Esophagus squamous epithelium (tissue), 5 donors: ENCODE measurements at regions not wholly inside any gene's neighbourhood (a gene's known extent, or its start where the extent isn't known, plus 50 kb on each side); places are given as distances from the start of the nearest gene placed in this dataset.

Experiments used
- DNase-seq: peaks from one replicate; lab custom pipeline; 2025; lab: John Stamatoyannopoulos, UW
- H3K27ac ChIP-seq, 4 donors: fragments of 200-600 bp; sonication (generic); one replicate each; pipeline ENCODE4 v1.5.1; 2016 to 2019; ENCODE audit warnings: mild to moderate bottlenecking in 1 of 4
- H3K27me3 ChIP-seq, 4 donors: fragments of 200-600 bp; sonication (generic); 1 replicate in 3 of 4; 2 replicates in 1 of 4; pipeline versions ENCODE4 v1.5.1 to v1.6.0; 2017 to 2021; ENCODE audit warnings: antibody characterized with exemption in 1 of 4
- H3K36me3 ChIP-seq, 3 donors: fragments of 200-600 bp; sonication (generic); one replicate each; pipeline ENCODE4 v1.5.1; 2016 to 2019
- H3K4me1 ChIP-seq, 3 donors: fragments of 200-600 bp; sonication (generic); one replicate each; pipeline ENCODE4 v1.5.1; 2017 to 2019
- H3K4me3 ChIP-seq, 4 donors: fragments of 200-600 bp; sonication (generic); 1 replicate in 3 of 4; 2 replicates in 1 of 4; pipeline ENCODE4 v1.5.1; 2016 to 2019; ENCODE audit warnings: mild to moderate bottlenecking in 2 of 4, moderate library complexity in 1 of 4
- H3K9me3 ChIP-seq, 3 donors: fragments of 200-600 bp; sonication (generic); one replicate each; pipeline ENCODE4 v1.5.1; 2016 to 2019
- CTCF ChIP-seq, 6 experiments: fragments of 450-650 bp in 4 of 6; fragments of 200-600 bp in 2 of 6; sonication (generic) in 2 of 6; IDR thresholded peaks; one replicate each; pipeline ENCODE4 v1.5.1; 2016 to 2019; ENCODE audit warnings: antibody characterized with exemption in 6 of 6, mild to moderate bottlenecking in 4 of 6, moderate library complexity in 4 of 6
- POLR2A ChIP-seq, 4 donors: fragments of 450-650 bp; IDR thresholded peaks; one replicate each; pipeline ENCODE4 v1.6.1; 2017; ENCODE audit warnings: antibody characterized with exemption in 4 of 4, mild to moderate bottlenecking in 4 of 4, moderate library complexity in 3 of 4
- WGBS, 2 donors: methylation state at CpG; one replicate each; pipeline ENCODE4 v1.1.5; 2018; 5-methylcytosine and 5-hydroxymethylcytosine counted together
- intact Hi-C: fragments of 100-400 bp; cut with DNase I; formaldehyde crosslinking; loops from one replicate; pipeline ENCODE4 v1.15.0; 2022
- donor health status: DM: yes; HTN: yes; CAD: no.

- no peak for TF ChIP-seq CTCF (IDR thresholded peaks at IDR 0.05)
- no peak for TF ChIP-seq POLR2A (IDR thresholded peaks at IDR 0.05)
- no peak for DNase-seq
- peaks cover 0 to 15% (median 0%) of the 10 kb centered on the region in 4 donors for H3K27me3 ChIP-seq
- WGBS, 2 donors, result 79 to 83% methylated on average over 6 of the region's 6 CpGs
- no peaks in the 10 kb centered on the region for H3K9me3 ChIP-seq
- no peaks in the 10 kb centered on the region for H3K4me1 ChIP-seq
- H3K36me3 ChIP-seq, result no peaks in the 10 kb centered on the region
- intact Hi-C loops, result no loop called here
- no peak overlapping the region for H3K27ac ChIP-seq
- no peak overlapping the region for H3K4me3 ChIP-seq
Observed at GRCh38 chr9:89916001-89916597, 311.3 kb downstream of the GADD45G start.

- Histone ChIP-seq H3K27me3 (peaks cover 0 to 20% (median 0%) of the 10 kb centered on the region in 4 donors), H3K36me3 (no peaks in the 10 kb centered on the region), H3K4me3 (no peak overlapping the region), H3K27ac (no peak overlapping the region), H3K9me3 (no peaks in the 10 kb centered on the region), H3K4me1 (no peaks in the 10 kb centered on the region)
- intact Hi-C loops, result no loop called here
- no peak for DNase-seq
- TF ChIP-seq CTCF (IDR thresholded peaks at IDR 0.05), result no peak
- TF ChIP-seq POLR2A (IDR thresholded peaks at IDR 0.05), result no peak
- 88 to 95% methylated on average over 6 to 7 of the region's 9 CpGs for WGBS, 2 donors
Observed at GRCh38 chr9:89917861-89918260, 313.0 kb downstream of the GADD45G start.

- intact Hi-C loops, result no loop called here
- DNase-seq, result no peak
- H3K9me3 ChIP-seq, result no peaks in the 10 kb centered on the region
- no peak overlapping the region for H3K27ac ChIP-seq
- TF ChIP-seq POLR2A (IDR thresholded peaks at IDR 0.05) (no peak), CTCF (IDR thresholded peaks at IDR 0.05) (peak in 2 of 6 experiments; percentile 27 to 33)
- H3K36me3 ChIP-seq, result no peaks in the 10 kb centered on the region
- no peak overlapping the region for H3K4me3 ChIP-seq
- H3K27me3 ChIP-seq, result peaks cover 0 to 22% (median 0%) of the 10 kb centered on the region in 4 donors
- no peaks in the 10 kb centered on the region for H3K4me1 ChIP-seq
- WGBS, 2 donors, result 60 to 64% methylated on average over 12 of the region's 12 CpGs
Observed at GRCh38 chr9:89919171-89919681, 314.4 kb downstream of the GADD45G start.

GRCh38 chr9:89920131-89920530 lies 315.3 kb downstream of the GADD45G start:
- Histone ChIP-seq H3K4me3 (no peak overlapping the region), H3K9me3 (no peaks in the 10 kb centered on the region), H3K4me1 (no peaks in the 10 kb centered on the region), H3K27ac (no peak overlapping the region), H3K27me3 (peaks cover 0 to 22% (median 0%) of the 10 kb centered on the region in 4 donors), H3K36me3 (no peaks in the 10 kb centered on the region)
- 88 to 92% methylated on average over 5 of the region's 5 CpGs for WGBS, 2 donors
- TF ChIP-seq CTCF (IDR thresholded peaks at IDR 0.05), result no peak
- no peak for TF ChIP-seq POLR2A (IDR thresholded peaks at IDR 0.05)
- DNase-seq, result no peak
- intact Hi-C loops, result loop anchor here (10.0 kb wide), 1 partner anchor 315 kb away; the partner anchor contains the start of gene GADD45G

- TF ChIP-seq POLR2A (IDR thresholded peaks at IDR 0.05), result no peak
- no peak for TF ChIP-seq CTCF (IDR thresholded peaks at IDR 0.05)
- WGBS, 2 donors, result 74 to 75% methylated on average over 6 to 7 of the region's 8 CpGs
- Histone ChIP-seq H3K4me1 (no peaks in the 10 kb centered on the region), H3K36me3 (no peaks in the 10 kb centered on the region), H3K27me3 (peaks cover 0 to 22% (median 0%) of the 10 kb centered on the region in 4 donors), H3K27ac (no peak overlapping the region), H3K4me3 (no peak overlapping the region), H3K9me3 (no peaks in the 10 kb centered on the region)
- intact Hi-C loops, result loop anchor here (10.0 kb wide), 1 partner anchor 316 kb away; the partner anchor contains the start of gene GADD45G
- no peak for DNase-seq
Observed at GRCh38 chr9:89920951-89921350, 316.1 kb downstream of the GADD45G start.
